ENCODE measurements at regions not wholly inside any gene's neighbourhood (a gene's known extent, or its start where the extent isn't known, plus 50 kb on each side); places are given as distances from the start of the nearest gene placed in this dataset.

GRCh38 chr15:29589975-29590374 is 232.3 kb downstream of the TJP1 start:
- Histone ChIP-seq H3K27ac (ENCODE audit: low read depth in 1 of 2, low read length in 1 of 2) (no peak overlapping the region), H3K4me1 (ENCODE audit: control insufficient read depth in 2 of 2, insufficient read depth in 2 of 2, low read length in 2 of 2) (no peaks in the 10 kb centered on the region), H3K27me3 (ENCODE audit: control insufficient read depth in 2 of 2, insufficient read depth in 1 of 2, low read length in 1 of 2) (no peaks in the 10 kb centered on the region), H3K4me3 (ENCODE audit: low read length in 2 of 2) (no peak overlapping the region), H3K9me3 (ENCODE audit: control insufficient read depth in 2 of 2, insufficient read depth in 1 of 2, low read length in 1 of 2) (no peaks in the 10 kb centered on the region), H3K36me3 (ENCODE audit: control insufficient read depth in 2 of 2, insufficient read depth in 2 of 2, low read length in 1 of 2) (no peaks in the 10 kb centered on the region)
- no peak for DNase-seq (ENCODE audit: low read depth in 6 of 9, low spot score in 9 of 9)
- 92% methylated on average over 4 of the region's 4 CpGs for whole genome bisulfite sequencing

GRCh38 chr15:29589416-29589815 is 232.9 kb downstream of the TJP1 start:
- Histone ChIP-seq H3K4me1 (ENCODE audit: control insufficient read depth in 2 of 2, insufficient read depth in 2 of 2, low read length in 2 of 2) (no peaks in the 10 kb centered on the region), H3K27ac (ENCODE audit: low read depth in 1 of 2, low read length in 1 of 2) (no peak overlapping the region), H3K27me3 (ENCODE audit: control insufficient read depth in 2 of 2, insufficient read depth in 1 of 2, low read length in 1 of 2) (no peaks in the 10 kb centered on the region), H3K9me3 (ENCODE audit: control insufficient read depth in 2 of 2, insufficient read depth in 1 of 2, low read length in 1 of 2) (no peaks in the 10 kb centered on the region), H3K4me3 (ENCODE audit: low read length in 2 of 2) (no peak overlapping the region), H3K36me3 (ENCODE audit: control insufficient read depth in 2 of 2, insufficient read depth in 2 of 2, low read length in 1 of 2) (no peaks in the 10 kb centered on the region)
- DNase-seq (ENCODE audit: low read depth in 6 of 9, low spot score in 9 of 9): no peak
- WGBS: 67% methylated on average over 9 of the region's 9 CpGs

DNA sequence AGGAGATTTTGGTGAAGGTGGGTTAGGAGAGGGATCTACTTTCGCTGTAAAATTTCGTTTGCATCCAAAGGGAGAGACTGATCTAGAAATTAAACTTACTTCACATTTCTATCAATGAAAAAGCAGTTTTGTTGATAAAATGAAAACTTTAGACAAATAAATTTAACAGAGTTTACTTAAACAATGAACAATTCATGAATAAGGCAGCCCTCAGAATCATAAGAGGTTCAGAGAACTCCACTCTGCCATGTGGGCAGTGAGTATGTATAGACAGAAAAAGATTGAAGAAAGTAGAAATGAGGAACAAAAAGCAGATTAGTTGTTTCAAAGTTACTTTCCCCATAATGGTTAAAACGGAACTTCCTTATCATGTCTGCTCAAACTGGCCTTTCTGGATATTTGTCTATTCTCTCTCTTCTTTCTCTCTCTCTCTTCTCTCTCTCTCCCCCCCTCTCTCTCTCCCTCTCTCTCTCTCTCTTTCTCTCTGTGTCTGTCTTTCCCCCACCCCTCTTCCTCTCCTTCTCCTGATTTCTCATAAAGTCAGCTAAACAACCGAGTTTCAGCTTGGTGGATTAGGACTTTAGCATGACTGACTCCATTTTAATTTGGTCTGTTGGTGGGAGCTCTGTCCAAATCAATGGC is 248.9 kb downstream of the TJP1 start:
- Histone ChIP-seq H3K27ac (ENCODE audit: low read depth in 1 of 2, low read length in 1 of 2) (no peak overlapping the region), H3K4me1 (ENCODE audit: control insufficient read depth in 2 of 2, insufficient read depth in 2 of 2, low read length in 2 of 2) (no peaks in the 10 kb centered on the region), H3K4me3 (ENCODE audit: low read length in 2 of 2) (no peak overlapping the region), H3K27me3 (ENCODE audit: control insufficient read depth in 2 of 2, insufficient read depth in 1 of 2, low read length in 1 of 2) (peaks cover 40 to 47% of the 10 kb centered on the region in 2 donors), H3K9me3 (ENCODE audit: control insufficient read depth in 2 of 2, insufficient read depth in 1 of 2, low read length in 1 of 2) (no peaks in the 10 kb centered on the region), H3K36me3 (ENCODE audit: control insufficient read depth in 2 of 2, insufficient read depth in 2 of 2, low read length in 1 of 2) (no peaks in the 10 kb centered on the region)
- no peak for DNase-seq (ENCODE audit: low read depth in 6 of 9, low spot score in 9 of 9)
- WGBS: 86% methylated on average over 4 of the region's 4 CpGs

DNA sequence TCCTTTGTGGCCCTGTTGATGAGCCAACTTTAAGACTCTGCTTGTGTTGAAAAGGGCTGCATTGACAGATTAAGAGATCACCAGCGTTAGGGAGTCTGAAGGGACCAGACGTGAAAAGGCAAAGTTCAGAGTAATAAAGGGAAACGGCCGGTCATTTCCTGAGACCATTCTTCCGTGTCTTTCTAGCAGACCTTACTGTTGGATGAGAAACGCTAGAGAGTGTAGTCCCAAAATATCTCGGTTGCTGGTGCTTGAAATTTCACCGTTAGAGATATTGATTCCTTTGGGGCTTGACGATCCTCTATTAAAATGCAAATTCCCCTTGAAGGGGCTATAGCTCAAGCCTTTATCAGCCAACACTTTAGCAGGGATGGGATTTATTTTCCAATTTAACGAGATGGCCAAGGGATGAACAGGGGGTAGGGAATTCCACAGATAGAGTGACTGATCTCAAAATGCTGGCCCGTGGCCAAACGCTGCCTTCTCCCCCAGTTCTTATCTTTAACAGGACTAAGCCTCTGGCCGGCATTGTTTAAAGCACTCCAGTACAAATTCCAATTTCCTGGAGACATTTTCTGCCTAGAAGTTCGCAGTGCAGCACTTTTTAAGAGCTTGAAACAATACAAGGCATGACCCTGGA is 250.4 kb downstream of the TJP1 start:
- Histone ChIP-seq H3K4me3 (ENCODE audit: low read length in 2 of 2) (no peak overlapping the region), H3K4me1 (ENCODE audit: control insufficient read depth in 2 of 2, insufficient read depth in 2 of 2, low read length in 2 of 2) (no peaks in the 10 kb centered on the region), H3K36me3 (ENCODE audit: control insufficient read depth in 2 of 2, insufficient read depth in 2 of 2, low read length in 1 of 2) (no peaks in the 10 kb centered on the region), H3K27me3 (ENCODE audit: control insufficient read depth in 2 of 2, insufficient read depth in 1 of 2, low read length in 1 of 2) (peaks cover 44 to 56% of the 10 kb centered on the region in 2 donors), H3K9me3 (ENCODE audit: control insufficient read depth in 2 of 2, insufficient read depth in 1 of 2, low read length in 1 of 2) (no peaks in the 10 kb centered on the region), H3K27ac (ENCODE audit: low read depth in 1 of 2, low read length in 1 of 2) (no peak overlapping the region)
- DNase-seq (ENCODE audit: low read depth in 6 of 9, low spot score in 9 of 9): no peak
- 6% methylated on average over 14 of the region's 14 CpGs for WGBS

- 3% methylated on average over 85 of the region's 85 CpGs for WGBS
- Histone ChIP-seq H3K4me3 (ENCODE audit: low read length in 2 of 2) (peak overlapping the region in 1 of 2 donors; percentile 33), H3K27ac (ENCODE audit: low read depth in 1 of 2, low read length in 1 of 2) (no peak overlapping the region), H3K9me3 (ENCODE audit: control insufficient read depth in 2 of 2, insufficient read depth in 1 of 2, low read length in 1 of 2) (no peaks in the 10 kb centered on the region), H3K27me3 (ENCODE audit: control insufficient read depth in 2 of 2, insufficient read depth in 1 of 2, low read length in 1 of 2) (peaks cover 44 to 56% of the 10 kb centered on the region in 2 donors), H3K4me1 (ENCODE audit: control insufficient read depth in 2 of 2, insufficient read depth in 2 of 2, low read length in 2 of 2) (no peaks in the 10 kb centered on the region), H3K36me3 (ENCODE audit: control insufficient read depth in 2 of 2, insufficient read depth in 2 of 2, low read length in 1 of 2) (no peaks in the 10 kb centered on the region)
- DNase-seq (ENCODE audit: low read depth in 6 of 9, low spot score in 9 of 9): peak in 2 of 9 donors; percentile 2
These were observed 251.1 kb downstream of the TJP1 start for GRCh38 chr15:29570948-29571791.

DNA sequence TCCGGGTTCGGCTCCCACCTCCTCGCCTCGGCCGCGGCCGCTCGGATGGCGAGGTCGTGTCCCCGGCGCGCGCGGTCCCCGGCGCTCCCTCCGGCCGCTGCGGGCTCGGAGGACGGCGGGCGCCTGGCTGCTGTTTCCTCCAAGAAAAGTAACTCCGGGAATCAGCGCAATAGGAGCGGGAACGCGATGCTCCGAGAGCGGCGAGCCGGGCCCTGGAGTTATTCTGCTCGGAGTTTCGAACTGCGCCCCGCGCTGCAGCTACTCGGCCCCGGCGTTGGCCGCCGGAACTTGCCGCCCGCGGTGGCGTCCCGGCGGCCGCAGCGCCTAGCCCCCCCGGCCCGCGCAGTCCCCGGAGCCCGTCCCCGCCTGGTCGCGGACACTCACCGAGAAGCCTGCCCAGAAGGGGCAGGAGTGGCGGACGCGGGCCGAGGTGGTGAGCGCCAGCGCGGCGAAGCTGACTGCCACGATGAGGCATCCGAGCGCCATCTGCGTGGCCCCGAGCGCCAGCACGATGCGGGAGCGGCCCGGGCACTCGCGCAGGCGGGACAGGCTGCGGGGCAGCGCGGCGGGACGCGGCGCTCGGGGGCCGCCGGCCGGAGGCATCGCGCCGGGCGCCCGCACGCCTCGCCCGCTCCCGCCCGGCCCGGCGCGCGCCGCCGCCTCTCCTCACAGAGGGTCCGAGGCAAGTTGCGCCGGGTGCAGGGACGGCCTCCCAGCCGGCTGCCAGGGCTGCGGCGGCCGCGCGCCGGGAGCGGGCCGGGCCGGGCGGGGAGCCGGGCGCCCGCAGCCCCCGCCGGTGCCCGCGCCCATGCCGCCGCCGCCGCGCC is 251.9 kb downstream of the TJP1 start:
- DNase-seq (ENCODE audit: low read depth in 6 of 9, low spot score in 9 of 9): no peak
- Histone ChIP-seq H3K27me3 (ENCODE audit: control insufficient read depth in 2 of 2, insufficient read depth in 1 of 2, low read length in 1 of 2) (peaks cover 44 to 56% of the 10 kb centered on the region in 2 donors), H3K36me3 (ENCODE audit: control insufficient read depth in 2 of 2, insufficient read depth in 2 of 2, low read length in 1 of 2) (no peaks in the 10 kb centered on the region), H3K27ac (ENCODE audit: low read depth in 1 of 2, low read length in 1 of 2) (no peak overlapping the region), H3K4me3 (ENCODE audit: low read length in 2 of 2) (peak overlapping the region in 1 of 2 donors; percentile 33), H3K4me1 (ENCODE audit: control insufficient read depth in 2 of 2, insufficient read depth in 2 of 2, low read length in 2 of 2) (no peaks in the 10 kb centered on the region), H3K9me3 (ENCODE audit: control insufficient read depth in 2 of 2, insufficient read depth in 1 of 2, low read length in 1 of 2) (no peaks in the 10 kb centered on the region)
- WGBS: 1% methylated on average over 135 of the region's 135 CpGs

DNA sequence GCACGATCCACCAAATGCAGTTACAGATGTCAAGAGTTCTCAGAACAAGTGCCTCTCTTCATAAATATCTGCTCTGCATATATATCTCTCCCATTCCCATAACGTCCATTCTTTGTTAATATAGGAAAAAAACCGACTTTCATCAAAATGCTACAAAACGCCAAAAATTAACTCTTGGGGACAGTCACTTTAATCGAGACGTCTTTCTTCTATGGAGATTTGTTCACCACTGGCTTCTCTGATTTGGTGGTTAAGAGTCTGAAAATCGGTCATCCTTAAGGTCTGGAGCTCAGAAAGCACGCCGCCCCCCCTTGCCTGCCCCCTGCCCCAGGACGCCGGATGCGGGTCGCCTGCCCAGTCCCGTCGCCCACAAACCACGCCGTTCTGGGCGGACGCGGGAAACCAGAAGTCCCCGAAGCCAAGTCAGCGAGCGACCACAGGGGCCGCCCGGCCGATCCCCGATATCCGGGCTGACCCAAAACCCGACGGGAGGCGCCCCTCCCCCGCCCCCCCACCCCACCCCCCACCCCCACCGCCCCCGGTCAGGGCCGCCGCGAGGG is 252.7 kb downstream of the TJP1 start:
- H3K9me3 ChIP-seq (ENCODE audit: control insufficient read depth in 2 of 2, insufficient read depth in 1 of 2, low read length in 1 of 2): no peaks in the 10 kb centered on the region
- DNase-seq (ENCODE audit: low read depth in 6 of 9, low spot score in 9 of 9): no peak
- no peaks in the 10 kb centered on the region for H3K4me1 ChIP-seq (ENCODE audit: control insufficient read depth in 2 of 2, insufficient read depth in 2 of 2, low read length in 2 of 2)
- peaks cover 44 to 56% of the 10 kb centered on the region in 2 donors for H3K27me3 ChIP-seq (ENCODE audit: control insufficient read depth in 2 of 2, insufficient read depth in 1 of 2, low read length in 1 of 2)
- no peak overlapping the region for H3K27ac ChIP-seq (ENCODE audit: low read depth in 1 of 2, low read length in 1 of 2)
- 6% methylated on average over 36 of the region's 37 CpGs for WGBS
- no peaks in the 10 kb centered on the region for H3K36me3 ChIP-seq (ENCODE audit: control insufficient read depth in 2 of 2, insufficient read depth in 2 of 2, low read length in 1 of 2)
- H3K4me3 ChIP-seq (ENCODE audit: low read length in 2 of 2): no peak overlapping the region

DNA sequence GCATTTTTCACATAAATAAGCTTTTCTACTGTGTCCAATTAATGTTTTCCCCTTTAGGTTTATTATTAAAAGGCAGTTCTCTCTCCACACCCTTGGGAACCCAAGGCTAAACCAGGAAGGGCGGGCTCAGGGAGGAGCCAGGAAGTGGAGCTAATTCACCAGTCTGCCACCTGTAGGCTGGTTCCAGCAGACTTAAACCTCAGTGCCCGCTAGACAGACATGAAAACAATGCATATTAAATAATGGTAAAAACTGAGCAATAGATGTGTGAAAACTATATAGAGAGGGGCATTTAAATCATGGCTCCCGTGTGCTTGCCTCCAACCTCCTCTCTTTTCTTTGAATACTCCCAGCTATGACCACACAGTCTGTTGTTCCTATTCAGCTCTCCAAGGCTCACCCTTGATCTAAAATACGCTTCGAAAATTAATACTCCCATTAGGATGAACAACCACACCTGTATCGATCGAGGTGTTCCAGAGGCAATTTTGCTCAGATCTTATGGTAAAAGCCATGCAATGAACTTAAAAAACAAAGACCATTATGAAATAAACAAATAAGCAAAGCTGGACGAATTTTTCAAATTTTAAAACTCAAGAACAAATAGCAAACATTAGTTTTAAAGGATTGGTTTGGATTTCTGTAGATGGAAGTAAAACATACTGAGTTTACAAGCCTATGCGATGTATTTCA is 253.3 kb downstream of the TJP1 start:
- Histone ChIP-seq H3K9me3 (ENCODE audit: control insufficient read depth in 2 of 2, insufficient read depth in 1 of 2, low read length in 1 of 2) (no peaks in the 10 kb centered on the region), H3K36me3 (ENCODE audit: control insufficient read depth in 2 of 2, insufficient read depth in 2 of 2, low read length in 1 of 2) (no peaks in the 10 kb centered on the region), H3K4me3 (ENCODE audit: low read length in 2 of 2) (no peak overlapping the region), H3K27ac (ENCODE audit: low read depth in 1 of 2, low read length in 1 of 2) (no peak overlapping the region), H3K4me1 (ENCODE audit: control insufficient read depth in 2 of 2, insufficient read depth in 2 of 2, low read length in 2 of 2) (no peaks in the 10 kb centered on the region), H3K27me3 (ENCODE audit: control insufficient read depth in 2 of 2, insufficient read depth in 1 of 2, low read length in 1 of 2) (peaks cover 44 to 54% of the 10 kb centered on the region in 2 donors)
- DNase-seq (ENCODE audit: low read depth in 6 of 9, low spot score in 9 of 9): no peak
- WGBS: 50% methylated on average over 9 of the region's 9 CpGs

All from thymus (tissue), 11 donors.